Right lobe of liver (tissue), 4 donors: ENCODE measurements at regions not wholly inside any gene's neighbourhood (a gene's known extent, or its start where the extent isn't known, plus 50 kb on each side); places are given as distances from the start of the nearest gene placed in this dataset.

ENCODE experiments used
- CTCF ChIP-seq, 4 donors: fragments of 200-600 bp in 3 of 4; fragments of 450-650 bp in 1 of 4; IDR thresholded peaks; one replicate each; pipeline versions ENCODE4 v1.5.1 to v1.8.0; 2016 to 2022; ENCODE audit warnings: antibody characterized with exemption in 4 of 4, mild to moderate bottlenecking in 2 of 4
- POLR2A ChIP-seq: fragments of 450-650 bp; IDR thresholded peaks from one replicate; pipeline ENCODE4 v1.6.1; 2017; ENCODE audit warnings: antibody characterized with exemption, mild to moderate bottlenecking
- donor health status: DM: no; HTN: no; CAD: no.
- donor health status: DM: no; HTN: no; CAD: no.
- donor health status: DM: no; HTN: yes; CAD: no.

GRCh38 chr16:26396511-26397235, 670.1 kb upstream of the C16orf82 start:
- TF ChIP-seq CTCF (IDR thresholded peaks at IDR 0.05) (no peak), POLR2A (no peak)
